SK-N-SH (cell line): ENCODE measurements at regions not wholly inside any gene's neighbourhood (a gene's known extent, or its start where the extent isn't known, plus 50 kb on each side); places are given as distances from the start of the nearest gene placed in this dataset.
"Not testable (repeated sequence)": the region's sequence is repeated elsewhere in the genome, so short reads cannot be mapped to it uniquely, and the experiment has no call there.

ENCODE experiments used
- GABPA ChIP-seq: IDR thresholded peaks from 2 replicates; pipeline ENCODE4 v1.4.0; 2012; ENCODE audit warnings: low read depth, mild to moderate bottlenecking
- POLR2AphosphoS5 ChIP-seq: IDR thresholded peaks from 2 replicates; pipeline ENCODE4 v1.6.1; 2012; ENCODE audit warnings: low read depth, low read length
- TF ChIP-seq, protein P1 (sequence below): IDR thresholded peaks from 2 replicates; pipeline ENCODE4; 2012

DNA sequence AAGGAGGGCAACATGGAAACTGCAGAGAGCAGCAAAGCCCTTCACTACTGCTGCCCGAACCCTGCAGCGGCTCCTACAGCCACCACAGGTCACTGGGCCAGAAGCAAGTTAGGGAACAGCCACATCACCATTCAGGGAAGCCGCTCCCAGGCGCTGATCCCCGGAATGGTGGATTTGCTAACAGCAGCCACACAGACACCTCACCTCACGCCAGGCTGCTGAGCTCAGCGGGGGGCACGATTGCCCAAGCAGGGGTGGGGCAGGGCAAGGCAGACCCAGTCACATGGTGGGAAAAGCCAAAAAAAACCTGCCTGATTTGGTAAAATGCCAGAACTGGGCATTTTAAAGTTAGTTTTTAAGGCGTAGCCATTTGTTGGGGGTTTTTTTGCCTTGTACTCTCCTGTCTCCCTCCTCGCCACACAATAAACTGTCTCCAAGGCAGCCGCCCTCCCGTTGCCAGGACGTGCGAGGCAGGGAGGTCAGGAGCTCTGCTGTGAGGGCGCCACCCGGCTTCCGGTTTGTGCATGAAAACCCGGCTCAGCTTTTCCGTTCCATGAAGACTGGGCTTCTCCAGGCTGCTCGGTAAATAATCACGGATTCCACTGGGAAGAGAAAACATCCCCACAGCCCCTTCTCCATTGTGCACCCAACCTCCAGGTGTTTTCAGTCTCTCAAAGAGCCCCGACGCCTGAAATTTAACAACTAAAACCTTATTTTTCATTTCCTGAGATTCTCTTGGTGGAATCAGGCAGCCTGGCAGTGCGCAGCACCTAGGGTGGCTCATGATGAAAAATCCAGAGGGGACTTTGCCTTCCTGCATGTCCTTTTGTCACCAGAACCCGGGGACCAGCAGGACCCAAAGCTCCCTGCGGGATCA, 453.5 kb downstream of the PREX1 start:
- not testable (repeated sequence) for TF ChIP-seq POLR2AphosphoS5, GABPA
- TF ChIP-seq, protein P1, sequence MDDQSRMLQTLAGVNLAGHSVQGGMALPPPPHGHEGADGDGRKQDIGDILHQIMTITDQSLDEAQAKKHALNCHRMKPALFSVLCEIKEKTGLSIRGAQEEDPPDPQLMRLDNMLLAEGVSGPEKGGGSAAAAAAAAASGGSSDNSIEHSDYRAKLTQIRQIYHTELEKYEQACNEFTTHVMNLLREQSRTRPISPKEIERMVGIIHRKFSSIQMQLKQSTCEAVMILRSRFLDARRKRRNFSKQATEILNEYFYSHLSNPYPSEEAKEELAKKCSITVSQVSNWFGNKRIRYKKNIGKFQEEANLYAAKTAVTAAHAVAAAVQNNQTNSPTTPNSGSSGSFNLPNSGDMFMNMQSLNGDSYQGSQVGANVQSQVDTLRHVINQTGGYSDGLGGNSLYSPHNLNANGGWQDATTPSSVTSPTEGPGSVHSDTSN: not testable (repeated sequence)
